HEK293T (cell line): ENCODE measurements at regions not wholly inside any gene's neighbourhood (a gene's known extent, or its start where the extent isn't known, plus 50 kb on each side); places are given as distances from the start of the nearest gene placed in this dataset.
"Not testable (repeated sequence)": the region's sequence is repeated elsewhere in the genome, so short reads cannot be mapped to it uniquely, and the experiment has no call there.

Source experiments
- CTCF ChIA-PET: fragments of 350-600 bp; formaldehyde crosslinking; extraction: SDS; loops from one replicate; lab custom pipeline; 2021; ENCODE audit warnings: antibody characterized with exemption, inconsistent platforms; lab: Yijun Ruan, JAX
- POLR2A ChIA-PET: fragments of 350-600 bp; formaldehyde crosslinking; extraction: SDS; loops from one replicate; lab custom pipeline; 2020; ENCODE audit warnings: antibody characterized with exemption, inconsistent platforms; lab: Yijun Ruan, JAX
- DNase-seq: peaks from one replicate; pipeline ENCODE4 v3.0.0; 2012; ENCODE audit warnings: mixed read lengths; ENCODE audit errors: extremely low spot score
- ARNT ChIP-seq: fragments of 450-650 bp; IDR thresholded peaks from 2 replicates; pipeline ENCODE4 v1.6.1; 2017; ENCODE audit warnings: mild to moderate bottlenecking
- BHLHE40 ChIP-seq: fragments of 450-650 bp; IDR thresholded peaks from 2 replicates; pipeline ENCODE4 v1.6.1; 2016; ENCODE audit warnings: mild to moderate bottlenecking, moderate library complexity, borderline replicate concordance
- CTBP1 ChIP-seq: fragments of 450-650 bp; IDR thresholded peaks from 2 replicates; pipeline ENCODE4 v1.6.1; 2016; ENCODE audit warnings: borderline replicate concordance
- ELF4 ChIP-seq: fragments of 450-650 bp; IDR thresholded peaks from 2 replicates; pipeline ENCODE4 v1.6.1; 2017; ENCODE audit warnings: antibody characterized with exemption
- FOXA1 ChIP-seq: fragments of 450-650 bp; IDR thresholded peaks from 2 replicates; pipeline ENCODE4 v1.6.1; 2016; ENCODE audit warnings: mild to moderate bottlenecking
- FOXK2 ChIP-seq: fragments of 450-650 bp; IDR thresholded peaks from 2 replicates; pipeline ENCODE4 v1.6.1; 2016; ENCODE audit warnings: mild to moderate bottlenecking
- FOXM1 ChIP-seq: fragments of 450-650 bp; IDR thresholded peaks from 2 replicates; pipeline ENCODE4 v1.6.1; 2017; ENCODE audit warnings: mild to moderate bottlenecking, borderline replicate concordance
- HDGF ChIP-seq: fragments of 450-650 bp; IDR thresholded peaks from 2 replicates; pipeline ENCODE4 v1.6.1; 2017; ENCODE audit warnings: antibody characterized with exemption, borderline replicate concordance
- L3MBTL2 ChIP-seq: fragments of 450-650 bp; conservative IDR thresholded peaks from 2 replicates; pipeline ENCODE4 v1.6.1; 2016; ENCODE audit warnings: mild to moderate bottlenecking
- LEF1 ChIP-seq: fragments of 450-650 bp; IDR thresholded peaks from 2 replicates; pipeline ENCODE4 v1.6.1; 2017; ENCODE audit warnings: mild to moderate bottlenecking, borderline replicate concordance
- NFRKB ChIP-seq: fragments of 450-650 bp; IDR thresholded peaks from 2 replicates; pipeline ENCODE4 v1.6.1; 2016; ENCODE audit warnings: mild to moderate bottlenecking, moderate library complexity
- SP1 ChIP-seq: fragments of 450-650 bp; IDR thresholded peaks from 2 replicates; pipeline ENCODE4 v1.6.1; 2017
- SUZ12 ChIP-seq: fragments of 450-650 bp; IDR thresholded peaks from 2 replicates; pipeline ENCODE4 v1.6.1; 2016; ENCODE audit warnings: mild to moderate bottlenecking
- TARDBP ChIP-seq: fragments of 450-650 bp; IDR thresholded peaks from 2 replicates; pipeline ENCODE4 v1.6.1; 2016
- ZNF384 ChIP-seq: fragments of 450-650 bp; IDR thresholded peaks from 2 replicates; pipeline ENCODE4 v1.6.1; 2016
- TF ChIP-seq, protein P1 (sequence below): fragments of 450-650 bp; IDR thresholded peaks from 2 replicates; pipeline ENCODE4 v1.6.1; 2016

DNA sequence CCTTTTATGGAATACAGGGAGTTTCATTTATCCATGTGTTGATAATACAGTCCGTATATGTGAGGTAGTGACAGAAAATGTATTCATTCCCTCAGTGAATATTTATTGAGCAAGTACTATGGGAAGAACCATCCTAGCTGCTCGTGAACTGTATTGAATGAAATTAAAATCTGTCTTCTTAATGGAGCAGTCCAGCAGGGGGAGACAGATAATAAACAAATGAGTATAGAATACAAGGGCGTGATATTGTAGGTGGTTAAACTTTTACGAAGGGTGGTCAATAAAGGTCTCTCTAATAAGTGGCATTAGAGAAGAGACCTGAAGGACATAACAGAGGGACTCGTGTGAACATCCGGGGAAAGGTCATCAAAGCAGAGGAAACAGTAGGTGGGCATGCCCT lies 62.7 kb upstream of the OSTN start:
- ChIA-PET POLR2A (no interaction called here), CTCF (interaction anchor here (0.6 kb wide), 1 partner anchor 285 kb away, joined by 6 read pairs; no protein-coding TSS in a partner anchor)
- TF ChIP-seq SP1 (no peak), L3MBTL2 (no peak), CTBP1 (no peak), ZNF384 (no peak)
- DNase-seq: peak; percentile 4

DNA sequence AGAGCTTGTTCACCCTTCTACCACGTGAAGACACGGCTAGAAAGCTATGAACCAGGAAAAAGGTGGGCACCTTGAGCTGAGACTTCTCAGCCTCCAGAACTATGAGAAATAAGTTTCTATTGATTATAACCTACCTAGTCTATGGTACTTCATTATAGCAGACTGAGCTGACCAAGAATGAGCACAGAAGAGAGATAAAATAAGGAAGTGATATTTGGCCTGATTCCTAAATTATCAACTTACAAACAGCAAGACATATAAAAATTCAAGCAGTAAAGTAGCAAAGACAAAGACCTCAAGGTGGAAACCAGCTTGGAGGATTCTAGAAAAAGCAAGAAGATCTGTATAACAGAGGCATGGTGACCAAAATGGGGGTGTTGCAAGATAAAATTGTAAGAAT lies 63.9 kb upstream of the OSTN start:
- TF ChIP-seq, protein P1, sequence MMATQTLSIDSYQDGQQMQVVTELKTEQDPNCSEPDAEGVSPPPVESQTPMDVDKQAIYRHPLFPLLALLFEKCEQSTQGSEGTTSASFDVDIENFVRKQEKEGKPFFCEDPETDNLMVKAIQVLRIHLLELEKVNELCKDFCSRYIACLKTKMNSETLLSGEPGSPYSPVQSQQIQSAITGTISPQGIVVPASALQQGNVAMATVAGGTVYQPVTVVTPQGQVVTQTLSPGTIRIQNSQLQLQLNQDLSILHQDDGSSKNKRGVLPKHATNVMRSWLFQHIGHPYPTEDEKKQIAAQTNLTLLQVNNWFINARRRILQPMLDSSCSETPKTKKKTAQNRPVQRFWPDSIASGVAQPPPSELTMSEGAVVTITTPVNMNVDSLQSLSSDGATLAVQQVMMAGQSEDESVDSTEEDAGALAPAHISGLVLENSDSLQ: no peak
- TF ChIP-seq FOXM1 (no peak), LEF1 (no peak), FOXK2 (no peak), FOXA1 (no peak), HDGF (no peak), CTBP1 (no peak), ARNT (no peak)
- ChIA-PET POLR2A (interaction anchor here (0.6 kb wide), 1 partner anchor 12 kb away, joined by 3 read pairs; no protein-coding TSS in a partner anchor), CTCF (no interaction called here)
- DNase-seq: no peak

DNA sequence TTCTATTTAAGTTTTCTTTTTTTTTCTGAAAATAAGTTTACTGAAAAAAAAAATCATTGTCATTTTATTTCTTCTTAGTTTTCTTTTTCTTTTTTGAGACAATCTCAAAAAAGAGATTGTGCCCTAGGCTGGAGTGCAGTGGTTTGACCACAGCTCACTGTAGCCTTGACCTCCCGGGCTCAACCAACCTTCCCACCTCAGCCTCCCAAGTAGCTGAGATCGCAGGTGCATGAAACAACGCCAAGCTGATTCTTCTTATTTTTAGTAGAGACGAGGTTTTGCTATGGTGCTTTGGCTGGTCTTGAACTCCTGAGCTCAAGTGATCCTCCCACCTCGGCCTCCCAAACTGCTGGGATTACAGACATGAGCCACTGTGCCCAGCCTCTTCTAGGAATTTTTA lies 65.7 kb upstream of the OSTN start:
- CTCF ChIA-PET: no interaction called here
- TF ChIP-seq ARNT: no peak
- no peak for TF ChIP-seq TARDBP
- TF ChIP-seq SP1: no peak
- TF ChIP-seq ELF4: no peak
- TF ChIP-seq BHLHE40: no peak
- TF ChIP-seq ZNF384: no peak
- no peak for TF ChIP-seq NFRKB
- TF ChIP-seq CTBP1: no peak
- TF ChIP-seq FOXM1: no peak
- TF ChIP-seq, protein P1: no peak
- no peak for TF ChIP-seq L3MBTL2
- TF ChIP-seq SUZ12: no peak
- no peak for TF ChIP-seq FOXK2
- DNase-seq: no peak
- POLR2A ChIA-PET: no interaction called here

DNA sequence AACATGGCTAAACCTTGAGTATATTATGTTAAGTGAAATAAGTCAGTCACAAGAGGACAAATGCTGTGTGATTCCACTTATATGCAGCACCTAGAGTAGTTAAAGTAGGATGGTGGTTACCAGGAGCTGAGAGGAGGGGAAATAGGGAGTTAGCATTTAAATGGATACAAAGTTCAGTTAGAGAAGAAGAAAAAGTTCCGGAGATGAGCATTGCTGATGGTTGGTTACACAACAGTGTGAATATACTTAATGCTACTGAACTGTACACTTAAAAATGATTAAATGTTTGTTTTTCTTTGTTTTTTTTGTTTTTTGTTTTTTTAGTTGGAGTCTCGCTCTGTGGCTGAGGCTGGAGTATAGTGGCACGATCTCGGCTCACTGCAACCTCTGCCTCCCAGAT lies 67.7 kb upstream of the OSTN start:
- TF ChIP-seq ELF4 (no peak), SP1 (no peak), CTBP1 (no peak), HDGF (no peak), ARNT (no peak), FOXA1 (no peak), L3MBTL2 (no peak), LEF1 (no peak), SUZ12 (no peak), TARDBP (no peak), ZNF384 (no peak), FOXK2 (no peak), BHLHE40 (no peak), FOXM1 (no peak), NFRKB (no peak)
- TF ChIP-seq, protein P1: no peak
- ChIA-PET POLR2A (no interaction called here), CTCF (no interaction called here)
- DNase-seq: no peak

DNA sequence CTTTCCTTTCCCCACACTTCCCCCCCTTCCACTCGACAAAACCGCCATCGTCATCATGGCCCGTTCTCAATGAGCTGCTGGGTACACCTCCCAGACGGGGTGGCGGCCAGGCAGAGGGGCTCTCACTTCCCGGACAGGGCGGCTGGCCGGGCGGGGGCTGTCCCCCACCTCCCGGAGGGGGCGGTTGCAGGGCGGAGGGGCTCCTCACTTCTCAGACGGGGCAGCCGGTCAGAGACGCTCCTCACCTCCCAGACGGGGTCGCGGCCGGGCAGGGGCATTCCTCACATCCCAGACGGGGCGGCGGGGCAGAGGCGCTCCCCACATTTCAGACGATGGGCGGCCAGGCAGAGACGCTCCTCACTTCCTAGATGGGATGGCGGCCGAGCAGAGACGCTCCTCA lies 74.2 kb upstream of the OSTN start:
- DNase-seq, CTCF ChIA-PET, POLR2A ChIA-PET: not testable (repeated sequence)

DNA sequence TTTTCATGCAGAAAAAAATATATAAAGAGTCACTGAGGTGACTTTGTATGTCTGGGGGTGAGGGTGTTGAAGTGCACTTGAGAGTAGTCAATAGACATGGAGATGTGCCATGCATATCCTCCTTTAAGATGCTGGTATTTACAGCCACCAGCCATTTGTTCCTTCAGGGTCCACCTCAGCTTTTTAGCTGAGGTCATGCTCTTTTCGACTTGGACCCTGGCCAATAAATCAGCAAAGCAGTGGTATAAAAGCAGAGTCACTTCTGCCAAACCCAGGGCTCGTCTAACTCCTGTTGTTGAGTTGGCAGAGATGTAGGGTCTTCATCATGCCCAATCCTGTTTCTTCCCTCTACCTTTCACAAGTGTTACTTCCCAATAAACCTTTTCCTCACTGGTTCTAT lies 75.1 kb upstream of the OSTN start:
- no peak for TF ChIP-seq TARDBP
- TF ChIP-seq SUZ12: no peak
- TF ChIP-seq CTBP1: no peak
- no peak for TF ChIP-seq ZNF384
- no peak for TF ChIP-seq FOXA1
- no peak for TF ChIP-seq HDGF
- TF ChIP-seq, protein P1: no peak
- no peak for TF ChIP-seq L3MBTL2
- no peak for TF ChIP-seq LEF1
- TF ChIP-seq FOXM1: no peak
- TF ChIP-seq ELF4: no peak
- no peak for TF ChIP-seq ARNT
- no peak for TF ChIP-seq FOXK2
- no peak for TF ChIP-seq SP1
- no peak for TF ChIP-seq NFRKB
- CTCF ChIA-PET: no interaction called here
- DNase-seq: no peak
- POLR2A ChIA-PET: no interaction called here
